ENCODE measurements at regions not wholly inside any gene's neighbourhood (a gene's known extent, or its start where the extent isn't known, plus 50 kb on each side); places are given as distances from the start of the nearest gene placed in this dataset.

- DNase-seq (ENCODE audit: insufficient read length, low spot score), result no peak
- FAIRE-seq, result no peak
Observed at GRCh38 chr5:143761663-143762062, 50.3 kb upstream of the HMHB1 start.

GRCh38 chr5:143760755-143761154 is 51.2 kb upstream of the HMHB1 start:
- FAIRE-seq (no peak), DNase-seq (ENCODE audit: insufficient read length, low spot score) (no peak)

- DNase-seq (ENCODE audit: insufficient read length, low spot score) (no peak), FAIRE-seq (peak; percentile 64)
Observed at GRCh38 chr5:143760131-143760505, 51.8 kb upstream of the HMHB1 start.

- FAIRE-seq (peak; percentile 44), DNase-seq (ENCODE audit: insufficient read length, low spot score) (no peak)
Observed at GRCh38 chr5:143759396-143760130, 52.4 kb upstream of the HMHB1 start.

GRCh38 chr5:143758750-143759149 is 53.2 kb upstream of the HMHB1 start:
- FAIRE-seq, result no peak
- DNase-seq (ENCODE audit: insufficient read length, low spot score), result peak; percentile 5

GRCh38 chr5:143758015-143758414 is 53.9 kb upstream of the HMHB1 start:
- peak; percentile 18 for FAIRE-seq

GRCh38 chr5:143757116-143757515 is 54.8 kb upstream of the HMHB1 start:
- peak; percentile 73 for FAIRE-seq
- no peak for DNase-seq (ENCODE audit: insufficient read length, low spot score)

More at GRCh38 chr5:143758015-143758414, 53.9 kb upstream of the HMHB1 start:
- no peak for DNase-seq (ENCODE audit: insufficient read length, low spot score)

GRCh38 chr5:143755966-143756365 is 56.0 kb upstream of the HMHB1 start:
- DNase-seq (ENCODE audit: insufficient read length, low spot score) (no peak), FAIRE-seq (peak; percentile 51)

- DNase-seq (ENCODE audit: insufficient read length, low spot score) (no peak), FAIRE-seq (no peak)
Observed at GRCh38 chr5:143752165-143752850, 59.7 kb upstream of the HMHB1 start.

- no peak for FAIRE-seq
Observed at GRCh38 chr5:143751342-143751741, 60.6 kb upstream of the HMHB1 start.

GRCh38 chr5:143749581-143750205 is 62.3 kb upstream of the HMHB1 start:
- FAIRE-seq, result no peak
- DNase-seq (ENCODE audit: insufficient read length, low spot score), result no peak

More at GRCh38 chr5:143751342-143751741, 60.6 kb upstream of the HMHB1 start:
- no peak for DNase-seq (ENCODE audit: insufficient read length, low spot score)

GRCh38 chr5:143748516-143748915 is 63.4 kb upstream of the HMHB1 start:
- DNase-seq (ENCODE audit: insufficient read length, low spot score) (no peak), FAIRE-seq (no peak)

GRCh38 chr5:143742951-143743350 is 69.0 kb upstream of the HMHB1 start:
- FAIRE-seq, result no peak
- DNase-seq (ENCODE audit: insufficient read length, low spot score), result no peak

- FAIRE-seq (peak; percentile 23), DNase-seq (ENCODE audit: insufficient read length, low spot score) (no peak)
Observed at GRCh38 chr5:143741421-143741820, 70.5 kb upstream of the HMHB1 start.

GRCh38 chr5:143740956-143741355 is 71.0 kb upstream of the HMHB1 start:
- FAIRE-seq (no peak), DNase-seq (ENCODE audit: insufficient read length, low spot score) (no peak)

- DNase-seq (ENCODE audit: insufficient read length, low spot score), result no peak
- FAIRE-seq, result peak; percentile 39
Observed at GRCh38 chr5:143739746-143740145, 72.2 kb upstream of the HMHB1 start.

GRCh38 chr5:143738417-143739401 is 73.3 kb upstream of the HMHB1 start:
- DNase-seq (ENCODE audit: insufficient read length, low spot score), result no peak
- FAIRE-seq, result peak; percentile 51

- FAIRE-seq (no peak), DNase-seq (ENCODE audit: insufficient read length, low spot score) (no peak)
Observed at GRCh38 chr5:143737062-143737461, 74.9 kb upstream of the HMHB1 start.

GRCh38 chr5:143734456-143734780 is 77.5 kb upstream of the HMHB1 start:
- DNase-seq (ENCODE audit: insufficient read length, low spot score) (no peak), FAIRE-seq (no peak)

- FAIRE-seq (no peak), DNase-seq (ENCODE audit: insufficient read length, low spot score) (no peak)
Observed at GRCh38 chr5:143733665-143734455, 78.1 kb upstream of the HMHB1 start.

Measured in GM19239 (cell line).